ENCODE measurements at regions not wholly inside any gene's neighbourhood (a gene's known extent, or its start where the extent isn't known, plus 50 kb on each side); places are given as distances from the start of the nearest gene placed in this dataset.
A peak's percentile ranks its signal among the peaks of the same experiment; 100 is the strongest.

- peaks cover 0 to 6% (median 0%) of the 10 kb centered on the region in 11 donors for H3K9me3 ChIP-seq
- DNase-seq (no peak), ATAC-seq (no peak)
- H3K4me3 ChIP-seq, result no peak overlapping the region
- intact Hi-C loops (cut with DNase I), result no loop called here
- H3K27me3 ChIP-seq, result no peaks in the 10 kb centered on the region
- H3K4me1 ChIP-seq, result peaks cover 0 to 8% (median 0%) of the 10 kb centered on the region in 9 donors
- H3K36me3 ChIP-seq, result no peaks in the 10 kb centered on the region
- no peak for TF ChIP-seq CTCF (IDR thresholded peaks at IDR 0.05)
- H3K27ac ChIP-seq, result no peak overlapping the region
Measured at GRCh38 chr21:16402752-16403151, 673.0 kb downstream of the USP25 start.

DNA sequence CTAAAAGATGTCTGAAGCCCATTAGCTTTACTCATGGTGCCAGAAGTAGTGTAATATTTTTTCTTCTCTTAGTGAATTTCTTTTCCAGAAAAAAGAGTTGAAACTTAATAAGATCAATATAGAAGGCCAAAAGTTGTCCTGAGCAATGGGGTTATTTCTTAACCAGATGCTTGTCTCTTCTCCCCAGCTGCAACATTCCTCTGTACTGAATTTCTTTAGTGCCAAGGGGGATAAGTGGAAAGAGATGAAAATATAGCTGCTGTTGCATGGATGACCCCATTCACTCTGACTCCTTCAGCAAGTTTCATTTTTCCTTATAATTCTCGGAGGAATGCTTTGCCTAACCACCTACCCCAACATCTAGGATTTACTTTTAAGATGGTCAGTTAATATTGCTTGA, 675.0 kb downstream of the USP25 start:
- Histone ChIP-seq H3K27me3 (no peaks in the 10 kb centered on the region), H3K4me3 (no peak overlapping the region), H3K36me3 (no peaks in the 10 kb centered on the region), H3K4me1 (peaks cover 0 to 10% (median 0%) of the 10 kb centered on the region in 9 donors), H3K27ac (no peak overlapping the region), H3K9me3 (peaks cover 0 to 6% (median 0%) of the 10 kb centered on the region in 11 donors)
- WGBS, 2 donors, result 71 to 74% methylated on average over 1 of the region's 1 CpG
- no peak for TF ChIP-seq CTCF (IDR thresholded peaks at IDR 0.05)
- DNase-seq, result no peak
- ATAC-seq, result peak in 1 of 8 donors; percentile 37
- intact Hi-C loops (cut with DNase I), result no loop called here

DNA sequence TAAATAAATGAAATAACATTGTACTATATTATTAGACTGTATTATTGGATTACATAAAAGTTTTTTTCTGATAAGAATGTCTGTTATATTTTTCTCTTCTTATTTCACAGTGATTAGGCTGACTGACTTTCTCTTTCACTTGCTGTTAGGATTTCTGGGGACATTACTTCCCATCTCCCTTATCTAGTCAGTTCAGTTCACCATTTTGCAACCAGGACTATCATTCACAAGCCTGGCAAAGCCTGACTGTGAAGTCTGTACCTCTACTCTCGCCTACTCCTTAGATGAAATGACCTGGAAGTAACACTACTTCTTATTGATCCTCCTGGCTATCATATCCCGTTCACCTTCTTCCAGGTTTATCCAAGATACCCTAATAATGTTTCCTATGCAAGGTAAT, 676.6 kb downstream of the USP25 start:
- DNase-seq (no peak), ATAC-seq (no peak)
- intact Hi-C loops (cut with DNase I), result no loop called here
- H3K36me3 ChIP-seq, result no peaks in the 10 kb centered on the region
- H3K9me3 ChIP-seq, result peaks cover 0 to 13% (median 0%) of the 10 kb centered on the region in 11 donors
- H3K27me3 ChIP-seq, result no peaks in the 10 kb centered on the region
- TF ChIP-seq CTCF (IDR thresholded peaks at IDR 0.05), result no peak
- H3K4me3 ChIP-seq, result no peak overlapping the region
- WGBS, 2 donors, result 87 to 97% methylated on average over 2 of the region's 2 CpGs
- no peak overlapping the region for H3K27ac ChIP-seq
- H3K4me1 ChIP-seq, result peaks cover 0 to 10% (median 0%) of the 10 kb centered on the region in 9 donors

GRCh38 chr21:16407403-16408240, 677.8 kb downstream of the USP25 start:
- H3K4me1 ChIP-seq, result peaks cover 0 to 10% (median 0%) of the 10 kb centered on the region in 9 donors
- H3K36me3 ChIP-seq, result no peaks in the 10 kb centered on the region
- no peaks in the 10 kb centered on the region for H3K27me3 ChIP-seq
- DNase-seq (no peak), ATAC-seq (no peak)
- peaks cover 0 to 13% (median 0%) of the 10 kb centered on the region in 11 donors for H3K9me3 ChIP-seq
- TF ChIP-seq CTCF (IDR thresholded peaks at IDR 0.05), result no peak
- no peak overlapping the region for H3K27ac ChIP-seq
- no peak overlapping the region for H3K4me3 ChIP-seq
- intact Hi-C loops (cut with DNase I), result no loop called here
- 62 to 75% methylated on average over 1 of the region's 1 CpG for WGBS, 2 donors
